ENCODE measurements at regions not wholly inside any gene's neighbourhood (a gene's known extent, or its start where the extent isn't known, plus 50 kb on each side); places are given as distances from the start of the nearest gene placed in this dataset.

DNA sequence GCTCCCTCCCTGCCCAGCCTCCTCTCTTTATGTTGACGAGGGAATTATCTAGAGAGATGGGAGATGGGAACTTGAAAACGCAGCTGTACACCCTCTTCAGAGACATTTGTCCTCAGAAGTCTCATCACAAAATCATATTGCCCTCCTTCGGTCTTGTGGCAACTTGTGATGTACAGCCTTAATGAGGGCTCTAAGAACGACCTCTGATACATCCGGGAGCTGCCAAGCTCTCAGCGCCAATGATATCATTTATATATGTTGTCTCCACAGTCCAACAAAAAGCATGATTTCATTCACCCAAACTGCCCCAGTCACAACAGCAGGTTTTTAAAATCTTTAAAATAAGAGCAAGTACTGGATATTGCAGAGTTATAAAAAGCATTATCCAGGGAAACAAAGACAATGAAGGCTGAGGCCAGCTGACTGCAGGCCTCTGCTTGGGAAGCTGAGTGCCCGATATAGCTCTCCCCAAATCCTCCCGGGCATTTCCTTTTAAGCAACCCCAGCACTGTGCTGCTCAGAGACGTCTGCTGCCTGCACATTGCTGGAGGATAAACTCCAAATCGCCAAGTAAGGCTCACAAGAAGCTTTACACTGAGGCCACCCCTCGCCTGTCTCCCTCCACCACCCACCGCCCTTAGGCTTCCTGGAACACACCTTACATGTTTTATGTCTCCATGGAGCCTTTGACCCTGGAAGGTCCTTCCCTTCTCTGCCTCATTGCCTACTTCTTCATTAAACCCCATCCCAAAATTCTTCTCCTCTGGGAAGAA, 236.1 kb downstream of the C1orf94 start:
- no peak for DNase-seq

- DNase-seq = no peak
Measured at GRCh38 chr1:34415140-34415539, 238.4 kb downstream of the C1orf94 start.

- DNase-seq = no peak
Measured at GRCh38 chr1:34418166-34418565, 241.5 kb downstream of the C1orf94 start.

DNA sequence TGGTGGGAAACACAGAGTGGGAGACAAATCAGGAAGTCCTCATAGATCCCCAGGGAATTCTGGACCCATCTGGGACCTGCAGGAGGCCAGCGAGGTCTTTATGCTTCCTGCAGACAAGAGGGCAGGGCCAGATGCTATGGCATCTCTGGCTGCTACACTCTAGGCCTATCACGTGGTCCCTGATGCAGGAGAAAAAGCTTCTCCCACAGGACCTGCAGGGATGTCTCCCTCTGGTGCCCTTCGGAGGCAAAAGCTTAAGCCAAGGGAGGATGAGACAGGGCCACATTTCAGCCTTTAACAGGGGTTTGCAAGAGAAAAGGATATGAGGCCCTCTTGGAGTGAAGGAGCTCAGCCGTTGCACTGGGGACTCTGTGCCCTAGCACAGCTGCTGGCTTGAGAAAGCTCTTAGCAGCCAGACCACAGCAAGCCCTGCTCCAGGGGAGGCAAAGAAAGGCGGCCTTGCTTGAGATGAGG, 243.0 kb downstream of the C1orf94 start:
- DNase-seq = no peak

DNA sequence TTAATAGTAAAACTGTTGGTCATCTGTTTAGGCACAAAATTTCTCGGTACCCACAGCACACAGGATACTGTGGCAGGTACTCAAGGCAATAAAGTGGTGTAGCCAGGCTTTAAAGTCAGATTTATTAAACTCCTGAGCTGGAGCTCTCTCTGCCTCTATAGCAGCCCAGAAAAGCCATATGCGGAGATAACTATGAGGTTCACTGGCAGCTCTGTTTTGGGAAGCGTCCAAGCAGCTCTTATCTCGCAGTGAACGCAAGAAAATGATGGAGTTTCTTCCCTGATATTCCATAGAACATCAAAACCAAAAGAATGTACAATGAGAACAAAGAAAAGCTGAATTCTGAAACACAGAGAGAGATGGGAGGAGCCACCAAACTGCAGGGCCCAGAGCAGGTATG, 248.3 kb downstream of the C1orf94 start:
- DNase-seq = no peak

DNA sequence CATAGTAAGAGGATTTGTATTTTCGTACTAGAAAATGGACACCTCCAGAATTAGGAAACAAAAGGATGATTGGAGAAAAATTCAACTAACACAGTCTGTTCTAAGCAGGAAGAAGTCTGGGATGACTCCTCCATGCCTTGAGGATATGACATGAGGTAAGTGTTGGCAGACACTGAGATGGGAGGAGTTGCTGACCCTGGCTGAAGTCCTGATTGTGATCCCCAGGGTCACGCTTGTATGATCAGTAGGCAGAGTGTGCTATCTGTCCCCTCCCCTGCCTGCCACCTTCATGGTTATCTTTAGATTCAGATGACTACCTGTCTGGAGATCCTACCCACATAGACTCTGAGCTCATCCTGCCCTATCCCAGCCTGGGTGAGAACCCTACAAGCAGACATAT, 249.1 kb downstream of the C1orf94 start:
- DNase-seq = no peak

- no peak for DNase-seq
Measured at GRCh38 chr1:34426325-34426896, 249.7 kb downstream of the C1orf94 start.

DNA sequence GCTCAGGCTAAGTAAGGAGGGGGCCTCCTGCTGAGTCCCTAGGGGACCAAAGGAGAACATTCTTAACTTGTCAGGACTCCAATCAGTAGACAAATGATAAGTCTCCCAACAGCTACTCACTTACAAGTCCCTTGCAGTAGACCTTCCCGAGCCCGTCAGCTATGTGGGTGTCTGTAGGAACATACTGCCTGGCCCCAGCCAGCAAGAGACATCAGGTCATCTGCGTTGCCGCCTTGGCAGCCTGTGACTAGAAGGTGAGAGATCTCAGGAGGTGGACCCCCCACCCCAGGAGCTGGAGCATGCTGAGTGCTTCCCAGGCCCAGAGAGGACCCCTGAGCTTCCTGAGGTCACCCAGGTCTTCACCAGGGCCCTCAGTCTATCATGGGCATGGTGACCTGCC, 250.5 kb downstream of the C1orf94 start:
- no peak for DNase-seq

- no peak for DNase-seq
Measured at GRCh38 chr1:34433099-34433498, 256.4 kb downstream of the C1orf94 start.

- DNase-seq = no peak
Measured at GRCh38 chr1:34436836-34437235, 260.1 kb downstream of the C1orf94 start.

DNA sequence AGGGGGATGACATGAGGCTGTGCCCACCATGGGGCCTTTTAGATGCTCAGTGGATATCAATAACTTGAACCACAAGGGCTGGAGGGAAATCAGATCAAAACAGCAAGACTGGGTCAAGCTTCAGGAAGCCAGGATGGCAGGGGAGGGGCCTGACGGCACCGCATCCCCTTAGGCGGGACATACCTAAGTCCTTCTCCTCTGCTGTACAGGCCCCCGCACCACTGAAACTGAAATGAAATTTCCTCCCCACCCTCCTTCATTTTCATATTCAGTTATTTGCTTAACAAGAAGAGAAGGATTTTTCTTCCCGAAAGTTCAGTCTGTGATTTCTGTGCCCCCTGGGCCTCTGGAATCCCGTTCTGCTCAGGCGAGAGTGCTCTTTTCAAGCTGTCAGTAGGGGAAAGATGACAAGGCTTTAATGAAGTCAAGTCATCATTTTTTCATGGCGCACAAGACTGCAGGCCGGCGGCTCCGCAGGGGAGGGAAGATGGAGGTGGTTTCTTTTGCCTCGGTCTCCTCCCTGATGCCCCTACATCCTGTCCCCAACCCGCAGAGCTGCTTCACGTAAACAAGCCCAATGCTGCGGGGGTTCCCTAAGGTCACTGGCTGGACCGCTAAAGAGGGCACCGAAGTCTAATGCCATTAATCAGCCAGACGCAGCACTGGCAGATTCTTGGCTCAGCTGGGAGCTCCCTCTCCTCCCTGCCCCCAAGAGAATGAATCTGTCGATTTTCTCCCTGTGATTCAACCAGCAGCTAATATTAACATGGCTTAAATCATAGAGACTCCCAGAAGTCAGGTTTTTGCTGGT, 264.8 kb downstream of the C1orf94 start:
- DNase-seq = no peak

GRCh38 chr1:34444516-34444915, 267.8 kb downstream of the C1orf94 start:
- no peak for DNase-seq

DNA sequence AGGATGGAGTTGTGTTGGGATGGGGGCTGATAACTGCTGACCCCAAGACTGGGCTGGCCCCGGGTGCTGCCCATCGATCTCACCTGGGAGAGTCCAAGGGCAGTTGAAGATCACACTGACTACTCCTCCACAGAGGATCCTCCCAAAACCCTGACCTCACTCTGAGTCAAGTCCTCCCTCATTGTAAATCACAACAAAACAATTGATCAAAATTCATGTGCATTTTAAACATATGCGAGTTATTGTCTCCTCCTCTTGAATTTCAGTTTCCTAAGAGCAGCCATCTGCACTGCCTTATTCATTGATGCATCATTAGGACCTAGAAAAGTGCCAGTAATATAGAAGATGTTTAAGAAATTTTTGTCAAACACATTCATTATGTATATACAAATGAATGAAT, 273.6 kb downstream of the C1orf94 start:
- no peak for DNase-seq

DNA sequence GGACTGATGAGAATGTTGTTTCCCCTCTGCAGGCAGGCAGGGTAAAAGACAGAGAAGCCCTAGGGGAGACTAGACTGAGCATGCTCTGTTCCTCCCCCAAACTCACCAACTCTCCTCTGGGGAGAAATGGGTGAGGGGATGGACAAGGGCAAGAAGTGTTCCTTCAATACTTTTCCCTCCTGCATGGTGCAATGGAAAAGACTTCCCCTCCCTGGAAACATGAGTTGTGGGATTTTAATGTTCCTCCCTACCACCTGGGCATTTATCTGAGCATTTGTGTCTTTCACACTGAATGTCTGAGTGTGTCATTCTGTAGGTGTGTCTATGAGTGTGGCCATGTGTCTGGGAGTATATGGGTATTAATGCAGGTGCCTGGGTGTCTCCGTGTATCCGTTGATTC, 275.7 kb downstream of the C1orf94 start:
- DNase-seq = no peak

- no peak for DNase-seq
Measured at GRCh38 chr1:34455121-34455520, 278.4 kb downstream of the C1orf94 start.

- no peak for DNase-seq
Measured at GRCh38 chr1:34460193-34460592, 283.5 kb downstream of the C1orf94 start.

DNA sequence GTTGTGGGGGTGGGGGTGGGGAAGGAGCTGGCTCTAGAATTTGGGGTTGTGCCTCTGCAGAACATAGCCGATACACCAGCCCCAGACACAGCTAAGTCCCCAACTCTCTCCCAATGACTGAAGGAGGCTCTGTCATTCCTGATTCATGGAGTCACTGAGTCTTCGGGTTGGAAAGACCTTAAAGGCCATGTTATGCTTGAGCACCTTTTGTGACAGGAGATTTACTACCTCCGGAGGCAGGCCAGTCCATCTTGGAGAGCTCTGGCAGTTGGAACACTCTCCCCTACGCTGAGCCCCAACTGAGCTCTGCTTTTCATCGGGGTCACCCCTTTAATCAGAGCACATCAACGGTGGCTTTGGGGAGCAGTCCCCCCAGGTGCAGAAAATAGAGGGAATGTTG, 284.4 kb upstream of the GJB5 start:
- no peak for DNase-seq

DNA sequence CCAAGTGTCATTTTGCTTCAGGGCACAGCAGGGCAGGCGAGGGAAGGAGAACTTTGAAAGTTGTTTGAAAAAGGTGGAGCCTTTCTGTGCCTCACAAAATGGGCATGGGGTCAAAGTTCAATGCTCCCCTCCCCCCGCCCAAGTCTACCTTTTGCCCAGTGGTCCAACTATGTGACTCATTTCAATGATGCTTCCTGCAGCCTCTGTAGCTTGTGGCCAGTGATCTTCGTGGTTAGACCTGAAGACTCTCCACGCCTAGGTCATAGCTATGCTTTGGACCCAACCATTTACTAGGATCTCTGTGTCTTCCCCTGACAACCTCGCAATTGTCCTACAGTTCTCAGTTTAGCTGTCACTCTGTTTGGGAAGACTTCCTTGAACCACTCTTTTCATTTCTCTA, 280.3 kb upstream of the GJB5 start:
- DNase-seq = no peak

- DNase-seq = no peak
Measured at GRCh38 chr1:34476371-34476770, 278.5 kb upstream of the GJB5 start.

DNA sequence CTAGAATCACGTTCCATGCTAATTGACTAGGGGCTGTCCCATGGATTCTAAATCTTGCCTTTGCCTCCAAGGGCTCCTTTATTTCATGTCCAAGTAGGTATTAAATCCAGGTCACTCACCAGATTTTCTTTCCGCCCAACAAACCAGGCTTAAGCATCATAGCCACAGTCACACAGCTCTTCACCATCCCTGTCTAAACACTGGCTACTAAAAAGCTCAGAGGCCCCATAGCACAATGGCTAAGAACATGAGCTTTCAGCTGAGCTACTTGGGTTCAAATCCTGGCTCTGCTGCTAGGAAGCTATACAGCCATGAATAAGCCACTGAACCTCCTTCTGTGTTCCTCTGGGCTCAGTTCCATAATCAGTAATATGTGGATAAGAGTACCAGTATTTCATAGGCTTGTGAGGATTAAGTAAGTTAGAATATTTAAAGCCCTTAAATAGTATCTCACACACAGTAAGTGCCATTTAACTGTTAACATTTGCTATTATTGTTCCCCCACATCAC, 277.2 kb upstream of the GJB5 start:
- no peak for DNase-seq

GRCh38 chr1:34478515-34479076, 276.3 kb upstream of the GJB5 start:
- DNase-seq = no peak

DNA sequence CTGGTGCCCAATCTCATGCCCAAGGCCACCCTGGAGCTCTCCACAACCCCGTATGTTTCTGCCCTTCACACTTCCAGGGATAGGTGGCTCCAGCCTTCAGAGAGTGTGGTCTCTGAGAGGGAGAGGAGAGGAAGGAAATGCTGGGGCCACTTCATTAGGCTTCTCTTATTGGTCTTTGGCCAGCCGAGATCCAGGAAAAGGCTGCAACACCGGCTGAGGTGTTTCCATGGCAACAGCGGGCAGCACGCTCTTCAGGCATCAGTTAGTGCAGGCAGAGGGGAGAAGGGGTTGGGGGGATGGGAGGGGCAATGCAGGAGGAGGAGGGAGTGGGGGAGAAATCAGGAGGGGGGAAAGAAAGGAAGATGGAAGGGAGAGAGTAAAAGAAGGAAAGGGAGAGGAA, 275.1 kb upstream of the GJB5 start:
- DNase-seq = no peak
